ENCODE measurements at regions not wholly inside any gene's neighbourhood (a gene's known extent, or its start where the extent isn't known, plus 50 kb on each side); places are given as distances from the start of the nearest gene placed in this dataset.
A peak's percentile ranks its signal among the peaks of the same experiment; 100 is the strongest.

DNA sequence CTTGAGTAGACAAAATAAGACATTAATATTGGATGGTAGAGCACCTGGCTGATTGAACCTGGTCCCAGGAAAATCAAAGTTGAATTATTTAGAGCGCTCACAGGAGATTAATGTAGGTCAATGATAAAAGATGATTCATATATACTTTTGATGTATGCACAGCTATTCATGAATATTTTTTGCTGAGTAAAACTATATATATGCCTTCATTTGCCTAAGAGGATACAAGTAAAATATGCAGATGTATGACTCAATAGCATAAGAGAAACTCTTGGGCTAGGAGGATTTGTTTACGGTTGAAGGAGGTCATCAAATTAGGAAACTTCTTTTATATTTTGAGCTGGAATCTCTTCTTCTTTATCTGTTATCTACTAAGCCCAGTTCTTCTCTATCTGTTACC, 202.7 kb upstream of the HS3ST1 start:
- Histone ChIP-seq H3K4me1 (ENCODE audit: control insufficient read depth, extremely low read depth, insufficient read depth, low read length) (peaks cover 77% of the 10 kb centered on the region), H3K9me3 (ENCODE audit: control insufficient read depth, low read depth, low read length) (no peaks in the 10 kb centered on the region), H3K9me1 (ENCODE audit: control insufficient read depth, extremely low read depth, insufficient read depth, low read length) (no peaks in the 10 kb centered on the region), H2AFZ (ENCODE audit: control insufficient read depth, low read length) (no peak overlapping the region), H3K4me2 (ENCODE audit: control insufficient read depth, extremely low read depth, insufficient read depth, low read depth, low read length) (peak overlapping the region; percentile 69), H3K79me2 (ENCODE audit: control insufficient read depth, insufficient read depth, low read length) (no peaks in the 10 kb centered on the region), H3K36me3 (ENCODE audit: control insufficient read depth in 2 of 2, extremely low read depth in 1 of 2, insufficient read depth in 2 of 2, low read length in 2 of 2) (no peaks in the 10 kb centered on the region), H3K9ac (ENCODE audit: control insufficient read depth, extremely low read depth, insufficient read depth, low read length) (peak overlapping the region; percentile 74), H3K4me3 (ENCODE audit: control insufficient read depth in 2 of 3, extremely low read depth in 1 of 3, insufficient read depth in 2 of 3, low read depth in 1 of 3, low read length in 3 of 3) (no peak overlapping the region), H3K27ac (ENCODE audit: control insufficient read depth, insufficient read depth, low read length) (peak overlapping the region; percentile 96), H4K20me1 (ENCODE audit: control insufficient read depth, extremely low read depth, insufficient read depth, low read length) (no peaks in the 10 kb centered on the region), H3K27me3 (ENCODE audit: control insufficient read depth, extremely low read depth, insufficient read depth, low read length) (no peaks in the 10 kb centered on the region)
- dilution Hi-C loops (cut with MboI; ENCODE audit: extremely low pct_ligation_motif_present, low sequenced_read_pairs), result no loop called here
- TF ChIP-seq EZH2 (IDR thresholded peaks at IDR 0.05; ENCODE audit: low read length), result no peak
- TF ChIP-seq, protein P1, sequence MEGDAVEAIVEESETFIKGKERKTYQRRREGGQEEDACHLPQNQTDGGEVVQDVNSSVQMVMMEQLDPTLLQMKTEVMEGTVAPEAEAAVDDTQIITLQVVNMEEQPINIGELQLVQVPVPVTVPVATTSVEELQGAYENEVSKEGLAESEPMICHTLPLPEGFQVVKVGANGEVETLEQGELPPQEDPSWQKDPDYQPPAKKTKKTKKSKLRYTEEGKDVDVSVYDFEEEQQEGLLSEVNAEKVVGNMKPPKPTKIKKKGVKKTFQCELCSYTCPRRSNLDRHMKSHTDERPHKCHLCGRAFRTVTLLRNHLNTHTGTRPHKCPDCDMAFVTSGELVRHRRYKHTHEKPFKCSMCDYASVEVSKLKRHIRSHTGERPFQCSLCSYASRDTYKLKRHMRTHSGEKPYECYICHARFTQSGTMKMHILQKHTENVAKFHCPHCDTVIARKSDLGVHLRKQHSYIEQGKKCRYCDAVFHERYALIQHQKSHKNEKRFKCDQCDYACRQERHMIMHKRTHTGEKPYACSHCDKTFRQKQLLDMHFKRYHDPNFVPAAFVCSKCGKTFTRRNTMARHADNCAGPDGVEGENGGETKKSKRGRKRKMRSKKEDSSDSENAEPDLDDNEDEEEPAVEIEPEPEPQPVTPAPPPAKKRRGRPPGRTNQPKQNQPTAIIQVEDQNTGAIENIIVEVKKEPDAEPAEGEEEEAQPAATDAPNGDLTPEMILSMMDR (optimal IDR thresholded peaks at IDR 0.05 in 1 of 3, IDR thresholded peaks at IDR 0.05 in 1 of 3, conservative IDR thresholded peaks at IDR 0.05 in 1 of 3; ENCODE audit: extremely low read depth in 1 of 3, insufficient read depth in 2 of 3, low read length in 3 of 3), result no peak
- FAIRE-seq, result peak; percentile 43
- peak; percentile 61 for DNase-seq (ENCODE audit: low read depth, low spot score)

DNA sequence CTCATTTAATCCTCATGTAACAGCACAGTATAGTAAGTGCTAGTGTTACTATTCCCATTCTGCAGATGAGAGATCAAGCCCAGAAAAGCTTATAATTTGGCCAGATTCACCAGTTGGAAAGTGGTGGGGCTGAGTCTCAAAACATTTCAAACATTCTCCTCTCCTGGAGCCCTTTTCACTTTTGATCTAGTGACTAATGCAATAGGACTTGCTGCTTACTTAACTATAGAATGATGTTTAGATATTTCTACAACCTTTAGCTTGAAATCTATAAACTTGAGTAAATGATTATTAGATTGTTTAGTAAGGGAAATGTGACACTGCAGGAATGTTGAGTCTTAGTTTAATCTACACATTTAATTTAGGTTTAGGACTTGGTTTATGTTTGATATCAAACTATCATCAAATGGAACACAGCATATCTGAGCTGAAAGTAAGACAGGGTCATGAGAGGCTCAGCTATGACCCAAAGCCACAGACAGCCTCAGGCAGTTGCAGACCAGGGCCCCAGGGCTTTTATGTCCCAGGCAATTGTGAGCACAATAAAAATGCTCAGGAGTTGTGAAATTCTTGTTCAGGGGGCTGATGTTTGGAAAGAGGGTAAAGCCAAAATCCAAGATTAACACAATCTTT, 199.5 kb upstream of the HS3ST1 start:
- Histone ChIP-seq H3K4me3 (ENCODE audit: control insufficient read depth in 2 of 3, extremely low read depth in 1 of 3, insufficient read depth in 2 of 3, low read depth in 1 of 3, low read length in 3 of 3) (no peak overlapping the region), H3K9ac (ENCODE audit: control insufficient read depth, extremely low read depth, insufficient read depth, low read length) (peak overlapping the region; percentile 13), H2AFZ (ENCODE audit: control insufficient read depth, low read length) (no peak overlapping the region), H3K79me2 (ENCODE audit: control insufficient read depth, insufficient read depth, low read length) (no peaks in the 10 kb centered on the region), H3K27me3 (ENCODE audit: control insufficient read depth, extremely low read depth, insufficient read depth, low read length) (no peaks in the 10 kb centered on the region), H3K9me3 (ENCODE audit: control insufficient read depth, low read depth, low read length) (no peaks in the 10 kb centered on the region), H3K4me2 (ENCODE audit: control insufficient read depth, extremely low read depth, insufficient read depth, low read depth, low read length) (peak overlapping the region; percentile 4), H3K36me3 (ENCODE audit: control insufficient read depth in 2 of 2, extremely low read depth in 1 of 2, insufficient read depth in 2 of 2, low read length in 2 of 2) (no peaks in the 10 kb centered on the region), H3K27ac (ENCODE audit: control insufficient read depth, insufficient read depth, low read length) (peak overlapping the region; percentile 96), H3K4me1 (ENCODE audit: control insufficient read depth, extremely low read depth, insufficient read depth, low read length) (peaks cover 84% of the 10 kb centered on the region), H3K9me1 (ENCODE audit: control insufficient read depth, extremely low read depth, insufficient read depth, low read length) (no peaks in the 10 kb centered on the region), H4K20me1 (ENCODE audit: control insufficient read depth, extremely low read depth, insufficient read depth, low read length) (no peaks in the 10 kb centered on the region)
- DNase-seq (ENCODE audit: low read depth, low spot score) (no peak), FAIRE-seq (peak; percentile 71)
- dilution Hi-C loops (cut with MboI; ENCODE audit: extremely low pct_ligation_motif_present, low sequenced_read_pairs), result no loop called here
- TF ChIP-seq, protein P1 (optimal IDR thresholded peaks at IDR 0.05 in 1 of 3, IDR thresholded peaks at IDR 0.05 in 1 of 3, conservative IDR thresholded peaks at IDR 0.05 in 1 of 3; ENCODE audit: extremely low read depth in 1 of 3, insufficient read depth in 2 of 3, low read length in 3 of 3), result no peak
- TF ChIP-seq EZH2 (IDR thresholded peaks at IDR 0.05; ENCODE audit: low read length), result no peak

All from keratinocyte (primary cell).